H9 (cell line): ENCODE measurements at regions not wholly inside any gene's neighbourhood (a gene's known extent, or its start where the extent isn't known, plus 50 kb on each side); places are given as distances from the start of the nearest gene placed in this dataset.
A peak's percentile ranks its signal among the peaks of the same experiment; 100 is the strongest.

Experiments used
- DNase-seq: peaks from one replicate; pipeline ENCODE4 v3.0.0-alpha.2; 2017
- H2AFZ ChIP-seq: one replicate; pipeline ENCODE4 v1.6.1; 2013; ENCODE audit warnings: mild to moderate bottlenecking, low read length, control low read depth, moderate library complexity
- H2AK5ac ChIP-seq: 2 replicates; pipeline ENCODE4 v1.6.1; 2013; ENCODE audit warnings: low read length, control low read depth, mixed read lengths; ENCODE audit not compliant: insufficient read length
- H2BK120ac ChIP-seq: one replicate; pipeline ENCODE4 v1.6.1; 2013; ENCODE audit warnings: low read depth, mild to moderate bottlenecking, low read length, control low read depth, inconsistent platforms; ENCODE audit not compliant: poor library complexity, severe bottlenecking
- H2BK12ac ChIP-seq: 2 replicates; pipeline ENCODE4 v1.6.1; 2013; ENCODE audit warnings: low read length, control low read depth, mixed read lengths, low read depth; ENCODE audit not compliant: insufficient read length
- H2BK15ac ChIP-seq: 2 replicates; pipeline ENCODE4 v1.6.1; 2013; ENCODE audit warnings: low read depth, low read length, control low read depth
- H2BK20ac ChIP-seq: one replicate; pipeline ENCODE4 v1.6.1; 2013; ENCODE audit warnings: low read depth, mild to moderate bottlenecking, low read length, control low read depth, inconsistent platforms; ENCODE audit not compliant: poor library complexity, severe bottlenecking
- H2BK5ac ChIP-seq: 2 replicates; pipeline ENCODE4 v1.6.1; 2013; ENCODE audit warnings: low read length, control low read depth, mixed read lengths; ENCODE audit not compliant: insufficient read length
- H3K14ac ChIP-seq: 2 replicates; pipeline ENCODE4 v1.6.1; 2013; ENCODE audit warnings: low read length, control low read depth; ENCODE audit not compliant: insufficient read depth
- H3K18ac ChIP-seq: 2 replicates; pipeline ENCODE4 v1.6.1; 2013; ENCODE audit warnings: low read depth, mild to moderate bottlenecking, mixed read lengths, low read length, control low read depth; ENCODE audit not compliant: insufficient read length
- H3K23ac ChIP-seq: 2 replicates; pipeline ENCODE4 v1.6.1; 2013; ENCODE audit warnings: low read length, control low read depth, mixed read lengths, low read depth; ENCODE audit not compliant: insufficient read length
- H3K23me2 ChIP-seq: 2 replicates; pipeline ENCODE4 v1.6.1; 2013; ENCODE audit warnings: low read depth, mild to moderate bottlenecking, mixed read lengths, low read length, control low read depth; ENCODE audit not compliant: insufficient read length, poor library complexity, severe bottlenecking
- H3K27ac ChIP-seq: 2 replicates; pipeline ENCODE4 v1.5.1; 2013; ENCODE audit warnings: low read length, control low read depth, mixed read lengths, low read depth; ENCODE audit not compliant: insufficient read length
- H3K27me3 ChIP-seq: 2 replicates; pipeline ENCODE4 v1.6.1; 2013; ENCODE audit warnings: low read length, control low read depth, inconsistent platforms; ENCODE audit not compliant: insufficient read depth
- H3K4ac ChIP-seq: 2 replicates; pipeline ENCODE4 v1.6.1; 2013; ENCODE audit warnings: low read depth, mild to moderate bottlenecking, control low read depth, inconsistent platforms, low read length, moderate library complexity
- H3K4me1 ChIP-seq: 2 replicates; pipeline ENCODE4 v1.6.1; 2013; ENCODE audit warnings: low read length, control low read depth, inconsistent platforms; ENCODE audit not compliant: insufficient read depth
- H3K4me2 ChIP-seq: 2 replicates; pipeline ENCODE4 v1.6.1; 2013; ENCODE audit warnings: low read length, control low read depth, mixed read lengths; ENCODE audit not compliant: insufficient read length, insufficient read depth
- H3K56ac ChIP-seq: 2 replicates; pipeline ENCODE4 v1.6.1; 2013; ENCODE audit warnings: low read depth, mild to moderate bottlenecking, mixed read lengths, low read length, control low read depth; ENCODE audit not compliant: insufficient read length
- H3K79me1 ChIP-seq: 2 replicates; pipeline ENCODE4 v1.6.1; 2013; ENCODE audit warnings: low read depth, mild to moderate bottlenecking, moderate library complexity, low read length, control low read depth, inconsistent platforms; ENCODE audit not compliant: insufficient read depth, poor library complexity, severe bottlenecking
- H3K79me2 ChIP-seq: 2 replicates; pipeline ENCODE4 v1.6.1; 2013; ENCODE audit warnings: low read length, control low read depth, inconsistent platforms; ENCODE audit not compliant: insufficient read depth
- H3K9ac ChIP-seq: 2 replicates; pipeline ENCODE4 v1.6.1; 2013; ENCODE audit warnings: low read length, control low read depth, mixed read lengths; ENCODE audit not compliant: insufficient read length; ENCODE audit errors: extremely low read depth
- H3K9me3 ChIP-seq: one replicate; pipeline ENCODE4 v1.6.1; 2013; ENCODE audit warnings: low read depth, low read length, inconsistent platforms; ENCODE audit not compliant: control insufficient read depth
- H3T11ph ChIP-seq: one replicate; pipeline ENCODE4 v1.6.1; 2013; ENCODE audit warnings: mild to moderate bottlenecking, low read length, control low read depth, inconsistent platforms
- H4K20me1 ChIP-seq: one replicate; pipeline ENCODE4 v1.6.1; 2013; ENCODE audit not compliant: control insufficient read depth, insufficient read length, insufficient read depth
- H4K5ac ChIP-seq: 2 replicates; pipeline ENCODE4 v1.6.1; 2013; ENCODE audit warnings: low read depth, mild to moderate bottlenecking, mixed read lengths, low read length, control low read depth; ENCODE audit not compliant: insufficient read length
- H4K8ac ChIP-seq: replicated peaks from 2 replicates; pipeline ENCODE4 v1.6.1; 2013; ENCODE audit warnings: low read length, control low read depth, mixed read lengths, low read depth; ENCODE audit not compliant: insufficient read length
- H4K91ac ChIP-seq: 2 replicates; pipeline ENCODE4 v1.6.1; 2013; ENCODE audit warnings: low read depth, mild to moderate bottlenecking, moderate library complexity, mixed read lengths, low read length, control low read depth; ENCODE audit not compliant: insufficient read length
- H3K27ac Mint-ChIP-seq, 3 experiments: 2 replicates in 2 of 3; 3 replicates in 1 of 3; pipeline ENCODE4 v1.8.0; 2020 to 2021; ENCODE audit warnings: mixed read lengths in 3 of 3, mild to moderate bottlenecking in 1 of 3, moderate library complexity in 1 of 3
- H3K27me3 Mint-ChIP-seq: 2 replicates; pipeline ENCODE4 v1.8.0; 2021; ENCODE audit warnings: low read depth, mild to moderate bottlenecking, moderate library complexity, mixed read lengths
- H3K36me3 Mint-ChIP-seq, 3 experiments: 2 replicates in 2 of 3; 3 replicates in 1 of 3; pipeline ENCODE4 v1.8.0; 2020 to 2021; ENCODE audit warnings: low read depth in 3 of 3, mixed read lengths in 3 of 3; ENCODE audit not compliant: insufficient read depth in 1 of 3
- H3K4me1 Mint-ChIP-seq, 2 experiments: 2 replicates each; pipeline ENCODE4 v1.8.0; 2020; ENCODE audit warnings: mixed read lengths in 2 of 2
- H3K4me3 Mint-ChIP-seq, 2 experiments: 2 replicates in 1 of 2; 3 replicates in 1 of 2; pipeline ENCODE4 v1.8.0; 2020 to 2021; ENCODE audit warnings: mild to moderate bottlenecking in 2 of 2, mixed read lengths in 2 of 2, moderate library complexity in 1 of 2
- H3K9me3 Mint-ChIP-seq, 2 experiments: 2 replicates in 1 of 2; 3 replicates in 1 of 2; pipeline ENCODE4 v1.8.0; 2020; ENCODE audit warnings: mild to moderate bottlenecking in 2 of 2, mixed read lengths in 2 of 2, moderate library complexity in 1 of 2
- CTCF ChIP-seq: fragments of 200-600 bp; sonication (generic); conservative IDR thresholded peaks from 3 replicates; pipeline ENCODE4 v1.8.0; 2021; ENCODE audit warnings: antibody characterized with exemption, mild to moderate bottlenecking
- WGBS: extraction: QIAGEN DNeasy Blood & Tissue Kit; methylation state at CpG from one replicate; pipeline ENCODE4 v1.1.7; 2013; ENCODE audit warnings: missing lambda C conversion rate, low lambda C conversion rate, mixed read lengths; ENCODE audit not compliant: insufficient read length; ENCODE audit errors: extremely low coverage; 5-methylcytosine and 5-hydroxymethylcytosine counted together

DNA sequence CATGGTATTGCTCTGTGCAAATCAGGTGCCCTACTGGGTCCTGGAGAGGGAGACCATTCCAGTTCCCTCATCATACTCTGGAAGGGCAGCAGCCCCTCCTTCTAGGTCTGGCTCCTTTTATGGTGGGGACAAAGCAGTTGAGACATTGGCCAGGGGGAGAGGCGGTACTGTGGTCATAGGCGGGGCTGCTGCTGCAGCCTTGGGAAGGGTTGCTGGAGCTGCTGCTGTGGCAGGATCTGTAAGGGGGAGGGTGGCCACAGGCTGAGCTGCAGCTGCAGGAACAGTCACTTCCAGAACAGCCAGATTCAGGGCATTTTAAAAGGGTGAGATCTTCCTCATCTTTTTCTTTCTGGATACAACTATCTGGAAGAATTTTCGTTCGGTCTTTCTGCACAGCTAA is 233.0 kb upstream of the SGCD start:
- Histone ChIP-seq H3K79me1 (no peaks in the 10 kb centered on the region), H4K8ac (no peak overlapping the region), H3K79me2 (no peaks in the 10 kb centered on the region), H3K9ac (no peak overlapping the region), H2BK20ac (no peak overlapping the region), H4K5ac (no peak overlapping the region), H2AK5ac (no peak overlapping the region), H3K14ac (no peak overlapping the region; the same call in 1 of the 2 replicates), H3K4me2 (no peak overlapping the region), H3T11ph (no peak overlapping the region), H3K9me3 (peaks cover 13% of the 10 kb centered on the region), H3K23me2 (no peaks in the 10 kb centered on the region), H4K91ac (no peak overlapping the region), H3K23ac (no peak overlapping the region), H2BK15ac (no peak overlapping the region), H3K4me1 (no peaks in the 10 kb centered on the region), H3K27me3 (no peaks in the 10 kb centered on the region), H3K18ac (no peak overlapping the region), H3K4ac (no peak overlapping the region), H4K20me1 (no peaks in the 10 kb centered on the region), H2BK120ac (no peak overlapping the region), H3K27ac (no peak overlapping the region), H3K56ac (no peak overlapping the region), H2AFZ (no peak overlapping the region), H2BK5ac (no peak overlapping the region), H2BK12ac (no peak overlapping the region)
- Mint-ChIP-seq H3K4me1 (peaks cover 6 to 7% of the 10 kb centered on the region in 2 experiments), H3K9me3 (peaks cover 24 to 25% of the 10 kb centered on the region in 2 experiments), H3K27ac (peak overlapping the region in 2 of 3 experiments; percentile 49 to 72; a peak in 2 of 7 replicates), H3K27me3 (no peaks in the 10 kb centered on the region), H3K4me3 (no peak overlapping the region), H3K36me3 (peaks cover 12 to 21% (median 18%) of the 10 kb centered on the region in 3 experiments)
- no peak for TF ChIP-seq CTCF
- no CpG with 5 or more reads among the region's 4 CpGs for WGBS
- DNase-seq: peak; percentile 70
